Uterus (tissue), 3 donors: ENCODE measurements at regions not wholly inside any gene's neighbourhood (a gene's known extent, or its start where the extent isn't known, plus 50 kb on each side); places are given as distances from the start of the nearest gene placed in this dataset.

Source experiments
- DNase-seq, 2 donors: peaks; one replicate each; pipeline ENCODE4 v3.0.0-alpha.2; 2019 to 2020
- H3K27ac ChIP-seq, 2 donors: fragments of 200-600 bp; sonication (generic); 1 replicate in 1 of 2; 2 replicates in 1 of 2; pipeline ENCODE4 v1.5.1; 2016 to 2018
- H3K27me3 ChIP-seq, 2 donors: fragments of 200-600 bp; sonication (generic); one replicate each; pipeline ENCODE4 v1.5.1; 2018 to 2019; ENCODE audit warnings: control low read depth in 1 of 2
- H3K36me3 ChIP-seq, 2 donors: fragments of 200-600 bp; sonication (generic); one replicate each; pipeline ENCODE4 v1.5.1; 2019; ENCODE audit warnings: control low read depth in 1 of 2
- H3K4me1 ChIP-seq, 2 donors: fragments of 200-600 bp; sonication (generic); one replicate each; pipeline ENCODE4 v1.5.1; 2018 to 2019; ENCODE audit warnings: control low read depth in 1 of 2
- H3K4me3 ChIP-seq, 2 donors: fragments of 200-600 bp; sonication (generic); 1 replicate in 1 of 2; 2 replicates in 1 of 2; pipeline ENCODE4 v1.5.1; 2018 to 2019; ENCODE audit warnings: mild to moderate bottlenecking in 1 of 2
- H3K9me3 ChIP-seq, 2 donors: fragments of 200-600 bp; sonication (generic); one replicate each; pipeline ENCODE4 v1.5.1; 2019; ENCODE audit warnings: control low read depth in 1 of 2
- POLR2A ChIP-seq, 2 donors: fragments of 450-650 bp; IDR thresholded peaks; one replicate each; pipeline ENCODE4 v1.6.1; 2016; ENCODE audit warnings: antibody characterized with exemption in 2 of 2, mild to moderate bottlenecking in 1 of 2, moderate library complexity in 1 of 2
- intact Hi-C: fragments of 100-400 bp; cut with DNase I; formaldehyde crosslinking; loops from one replicate; pipeline ENCODE4 v1.15.1; 2023; ENCODE audit warnings: low total_unique reads
- TF ChIP-seq, protein P1 (sequence below), 4 experiments: fragments of 200-600 bp in 2 of 4; fragments of 450-650 bp in 2 of 4; sonication (generic) in 2 of 4; IDR thresholded peaks; one replicate each; pipeline ENCODE4 v1.5.1; 2016 to 2019; ENCODE audit warnings: antibody characterized with exemption in 4 of 4, mild to moderate bottlenecking in 2 of 4, moderate library complexity in 1 of 4
- donor health status: DM: yes; HTN: yes; CAD: no.

DNA sequence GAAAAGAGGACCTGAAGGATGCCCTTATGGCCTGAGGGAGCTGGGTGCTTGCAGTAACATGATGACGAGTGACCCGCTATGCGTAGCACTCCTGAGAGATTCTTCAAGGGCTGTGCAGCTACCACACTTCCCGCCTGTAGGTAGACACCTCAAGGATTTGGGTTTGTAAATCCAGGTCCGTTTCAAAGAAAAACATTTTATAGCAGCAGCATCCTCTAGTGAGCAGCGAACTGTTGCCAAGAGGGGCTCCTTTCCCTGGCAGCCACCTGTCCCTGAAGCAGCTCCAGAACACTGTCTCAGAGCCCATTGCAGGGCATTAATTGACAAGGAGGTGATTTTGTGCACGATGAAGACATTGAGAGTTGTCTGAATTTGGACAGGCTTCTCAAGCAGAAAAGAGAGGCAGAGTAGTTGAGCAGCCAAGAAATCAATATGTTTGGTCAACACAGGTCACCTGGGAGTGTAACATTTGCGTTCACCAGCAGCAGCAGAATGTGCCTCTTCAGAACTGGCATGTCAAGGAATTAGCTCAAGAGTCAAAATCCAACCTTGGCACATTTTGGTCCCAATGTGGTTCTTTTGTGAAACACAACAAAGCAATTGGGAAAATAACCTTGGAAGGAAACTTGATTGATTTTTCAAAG is 209.8 kb upstream of the MTNR1B start:
- Histone ChIP-seq H3K4me1 (no peaks in the 10 kb centered on the region), H3K36me3 (no peaks in the 10 kb centered on the region), H3K9me3 (no peaks in the 10 kb centered on the region), H3K27ac (no peak overlapping the region), H3K27me3 (no peaks in the 10 kb centered on the region), H3K4me3 (no peak overlapping the region)
- intact Hi-C loops, result no loop called here
- DNase-seq, result no peak
- TF ChIP-seq, protein P1, sequence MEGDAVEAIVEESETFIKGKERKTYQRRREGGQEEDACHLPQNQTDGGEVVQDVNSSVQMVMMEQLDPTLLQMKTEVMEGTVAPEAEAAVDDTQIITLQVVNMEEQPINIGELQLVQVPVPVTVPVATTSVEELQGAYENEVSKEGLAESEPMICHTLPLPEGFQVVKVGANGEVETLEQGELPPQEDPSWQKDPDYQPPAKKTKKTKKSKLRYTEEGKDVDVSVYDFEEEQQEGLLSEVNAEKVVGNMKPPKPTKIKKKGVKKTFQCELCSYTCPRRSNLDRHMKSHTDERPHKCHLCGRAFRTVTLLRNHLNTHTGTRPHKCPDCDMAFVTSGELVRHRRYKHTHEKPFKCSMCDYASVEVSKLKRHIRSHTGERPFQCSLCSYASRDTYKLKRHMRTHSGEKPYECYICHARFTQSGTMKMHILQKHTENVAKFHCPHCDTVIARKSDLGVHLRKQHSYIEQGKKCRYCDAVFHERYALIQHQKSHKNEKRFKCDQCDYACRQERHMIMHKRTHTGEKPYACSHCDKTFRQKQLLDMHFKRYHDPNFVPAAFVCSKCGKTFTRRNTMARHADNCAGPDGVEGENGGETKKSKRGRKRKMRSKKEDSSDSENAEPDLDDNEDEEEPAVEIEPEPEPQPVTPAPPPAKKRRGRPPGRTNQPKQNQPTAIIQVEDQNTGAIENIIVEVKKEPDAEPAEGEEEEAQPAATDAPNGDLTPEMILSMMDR (IDR thresholded peaks at IDR 0.05), result no peak

DNA sequence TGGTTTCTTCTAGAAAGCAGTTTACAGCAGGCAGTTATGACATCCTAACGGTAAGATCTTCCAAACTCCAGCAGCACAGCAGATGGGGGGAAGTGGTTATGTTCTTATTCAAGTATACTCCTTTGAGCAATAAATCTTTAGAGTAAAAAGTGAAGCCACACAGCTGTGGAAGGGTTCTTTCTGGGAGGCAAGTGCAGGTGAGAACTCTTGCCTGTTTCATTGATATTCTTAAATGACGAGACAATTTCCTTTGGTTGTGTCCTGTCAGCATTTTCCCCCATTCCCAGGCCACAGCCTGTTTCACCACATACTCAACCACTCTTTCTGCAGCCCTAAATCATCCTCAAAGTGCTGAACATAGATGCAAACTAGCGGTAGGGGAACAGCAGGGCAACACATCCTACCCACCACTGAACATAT is 207.3 kb upstream of the MTNR1B start:
- Histone ChIP-seq H3K4me3 (no peak overlapping the region), H3K9me3 (no peaks in the 10 kb centered on the region), H3K4me1 (no peaks in the 10 kb centered on the region), H3K27ac (no peak overlapping the region), H3K27me3 (no peaks in the 10 kb centered on the region), H3K36me3 (no peaks in the 10 kb centered on the region)
- TF ChIP-seq, protein P1 (IDR thresholded peaks at IDR 0.05), result no peak
- DNase-seq, result no peak
- intact Hi-C loops, result no loop called here

DNA sequence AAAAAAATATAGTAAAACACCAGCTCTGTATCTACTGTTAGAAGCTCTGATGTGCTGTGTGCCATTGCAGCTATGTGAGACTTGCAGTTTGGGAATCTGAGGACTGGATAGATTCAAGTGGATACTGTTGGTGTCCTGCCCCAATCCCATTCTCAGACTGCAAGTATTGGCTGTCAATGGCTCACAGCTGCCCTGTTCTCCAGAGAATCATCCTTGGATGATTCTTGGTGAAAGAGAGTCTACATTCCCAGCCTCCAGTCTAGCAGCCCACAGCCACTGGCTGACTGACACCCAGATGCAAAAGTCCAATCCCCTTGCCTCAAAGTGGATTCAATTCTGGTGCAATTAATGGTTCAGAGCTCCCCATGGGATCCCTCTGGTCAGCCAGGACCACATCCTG is 206.1 kb upstream of the MTNR1B start:
- no peak overlapping the region for H3K27ac ChIP-seq
- no peak for TF ChIP-seq POLR2A (IDR thresholded peaks at IDR 0.05)
- TF ChIP-seq, protein P1 (IDR thresholded peaks at IDR 0.05), result no peak

DNA sequence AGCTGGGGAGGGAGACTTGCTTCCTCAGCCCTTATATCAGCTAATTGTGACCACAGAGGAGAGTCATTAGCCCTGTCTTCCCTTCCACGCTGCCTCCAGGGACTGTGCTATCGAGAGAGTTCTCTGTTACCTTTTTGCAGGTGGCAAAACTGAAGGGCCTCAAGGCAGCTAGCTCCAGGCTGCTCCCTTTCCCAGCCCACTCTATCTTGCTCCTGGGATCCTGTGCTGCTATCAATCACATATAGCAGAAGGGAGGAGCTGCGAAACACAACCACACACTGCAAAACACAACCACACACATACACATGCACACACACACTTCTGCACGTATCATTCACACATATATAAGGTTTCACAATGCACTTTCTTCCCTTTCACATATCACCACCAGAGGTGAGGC is 205.3 kb upstream of the MTNR1B start:
- no peak for DNase-seq
- TF ChIP-seq, protein P1 (IDR thresholded peaks at IDR 0.05), result no peak
- TF ChIP-seq POLR2A (IDR thresholded peaks at IDR 0.05), result no peak
- Histone ChIP-seq H3K4me1 (no peaks in the 10 kb centered on the region), H3K9me3 (no peaks in the 10 kb centered on the region), H3K27me3 (no peaks in the 10 kb centered on the region), H3K27ac (no peak overlapping the region), H3K36me3 (no peaks in the 10 kb centered on the region), H3K4me3 (no peak overlapping the region)
- intact Hi-C loops, result no loop called here

More for the DNA sequence above, 206.1 kb upstream of the MTNR1B start:
- intact Hi-C loops, result no loop called here
- Histone ChIP-seq H3K4me1 (no peaks in the 10 kb centered on the region), H3K9me3 (no peaks in the 10 kb centered on the region), H3K36me3 (no peaks in the 10 kb centered on the region), H3K27me3 (no peaks in the 10 kb centered on the region), H3K4me3 (no peak overlapping the region)
- no peak for DNase-seq

- TF ChIP-seq POLR2A (IDR thresholded peaks at IDR 0.05), result no peak
- TF ChIP-seq, protein P1 (IDR thresholded peaks at IDR 0.05), result no peak
- DNase-seq, result no peak
- Histone ChIP-seq H3K4me3 (no peak overlapping the region), H3K27ac (no peak overlapping the region), H3K27me3 (no peaks in the 10 kb centered on the region), H3K36me3 (no peaks in the 10 kb centered on the region), H3K4me1 (no peaks in the 10 kb centered on the region), H3K9me3 (no peaks in the 10 kb centered on the region)
- intact Hi-C loops, result no loop called here
Observed at GRCh38 chr11:92765082-92765840, 204.2 kb upstream of the MTNR1B start.
